ENCODE measurements at regions not wholly inside any gene's neighbourhood (a gene's known extent, or its start where the extent isn't known, plus 50 kb on each side); places are given as distances from the start of the nearest gene placed in this dataset.

- H3K4me3 ChIP-seq (replicated peaks; ENCODE audit: low read depth, low read length), result no peak overlapping the region
- no peak for DNase-seq (ENCODE audit: extremely low read depth, low read depth)
- no peak for TF ChIP-seq CTCF (IDR thresholded peaks at IDR 0.05; ENCODE audit: low read depth, low read length, missing control alignments)
Observed at GRCh38 chr17:14864127-14864526, 401.0 kb downstream of the PMP22 start.

GRCh38 chr17:14859542-14859941, 405.6 kb downstream of the PMP22 start:
- no peak for TF ChIP-seq CTCF (IDR thresholded peaks at IDR 0.05; ENCODE audit: low read depth, low read length, missing control alignments)
- no peak overlapping the region for H3K4me3 ChIP-seq (replicated peaks; ENCODE audit: low read depth, low read length)
- peak; percentile 26 for DNase-seq (ENCODE audit: extremely low read depth, low read depth)

- no peak for DNase-seq (ENCODE audit: extremely low read depth, low read depth)
- no peak for TF ChIP-seq CTCF (IDR thresholded peaks at IDR 0.05; ENCODE audit: low read depth, low read length, missing control alignments)
- H3K4me3 ChIP-seq (replicated peaks; ENCODE audit: low read depth, low read length), result no peak overlapping the region
Observed at GRCh38 chr17:14856176-14856575, 408.9 kb downstream of the PMP22 start.

DNA sequence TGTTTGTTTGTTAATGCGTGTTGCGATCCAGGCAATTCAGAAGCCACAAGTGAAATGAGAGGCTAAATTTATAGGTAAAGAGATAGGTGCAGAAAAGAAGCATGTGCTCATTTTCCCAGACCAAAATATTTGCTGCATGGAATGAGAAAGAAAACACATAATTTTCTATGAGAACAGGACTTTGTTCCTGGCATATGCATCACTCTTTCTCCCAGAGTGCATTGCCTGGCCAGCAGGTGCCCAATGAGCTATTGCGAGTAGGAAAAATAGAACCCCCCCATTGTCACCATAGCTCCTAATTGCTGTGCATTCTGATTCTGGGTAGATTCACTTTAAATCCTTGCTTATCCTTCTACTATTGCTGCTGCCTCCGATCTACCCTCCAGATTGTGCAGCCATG, 410.4 kb downstream of the PMP22 start:
- no peak overlapping the region for H3K4me3 ChIP-seq (replicated peaks; ENCODE audit: low read depth, low read length)
- no peak for TF ChIP-seq CTCF (IDR thresholded peaks at IDR 0.05; ENCODE audit: low read depth, low read length, missing control alignments)

DNA sequence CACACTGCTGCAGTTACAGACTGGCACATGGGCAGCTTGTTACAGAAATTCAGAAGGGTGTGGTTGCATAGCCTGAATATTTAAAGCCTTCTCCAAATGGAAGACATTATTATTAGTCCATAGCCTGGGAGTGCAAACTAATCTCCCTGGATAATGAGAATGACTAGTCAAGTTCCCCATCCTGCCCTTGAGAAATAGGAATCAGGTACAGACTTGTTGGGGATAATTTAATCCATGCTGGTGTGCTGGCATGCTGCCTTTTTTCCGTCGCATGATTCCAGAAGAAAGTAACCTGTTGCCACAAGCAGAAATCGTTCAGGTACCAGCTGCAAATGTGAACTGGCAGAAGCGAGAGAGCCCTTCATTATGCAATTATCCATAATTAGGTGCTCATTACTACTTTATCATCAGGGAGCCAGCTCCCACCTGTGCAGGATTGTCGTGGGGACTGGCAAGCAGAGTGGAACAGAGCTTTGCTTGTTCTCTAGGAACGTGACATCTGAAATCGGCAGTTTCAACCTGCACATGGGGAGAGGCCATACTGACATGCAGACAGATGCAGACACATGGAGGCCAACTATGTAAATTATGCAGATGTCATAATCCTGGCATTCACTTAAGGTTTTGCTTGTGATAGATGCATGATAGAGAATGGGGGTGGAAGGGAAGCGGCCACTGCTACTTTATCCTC, 419.4 kb downstream of the PMP22 start:
- no peak for TF ChIP-seq CTCF (IDR thresholded peaks at IDR 0.05; ENCODE audit: low read depth, low read length, missing control alignments)
- DNase-seq (ENCODE audit: extremely low read depth, low read depth), result no peak
- no peak overlapping the region for H3K4me3 ChIP-seq (replicated peaks; ENCODE audit: low read depth, low read length)

More for the DNA sequence above, 410.4 kb downstream of the PMP22 start:
- DNase-seq (ENCODE audit: extremely low read depth, low read depth), result no peak

GRCh38 chr17:14843086-14843795, 421.9 kb downstream of the PMP22 start:
- no peak overlapping the region for H3K4me3 ChIP-seq (replicated peaks; ENCODE audit: low read depth, low read length)
- no peak for DNase-seq (ENCODE audit: extremely low read depth, low read depth)
- no peak for TF ChIP-seq CTCF (IDR thresholded peaks at IDR 0.05; ENCODE audit: low read depth, low read length, missing control alignments)
